ENCODE measurements at regions not wholly inside any gene's neighbourhood (a gene's known extent, or its start where the extent isn't known, plus 50 kb on each side); places are given as distances from the start of the nearest gene placed in this dataset.

DNA sequence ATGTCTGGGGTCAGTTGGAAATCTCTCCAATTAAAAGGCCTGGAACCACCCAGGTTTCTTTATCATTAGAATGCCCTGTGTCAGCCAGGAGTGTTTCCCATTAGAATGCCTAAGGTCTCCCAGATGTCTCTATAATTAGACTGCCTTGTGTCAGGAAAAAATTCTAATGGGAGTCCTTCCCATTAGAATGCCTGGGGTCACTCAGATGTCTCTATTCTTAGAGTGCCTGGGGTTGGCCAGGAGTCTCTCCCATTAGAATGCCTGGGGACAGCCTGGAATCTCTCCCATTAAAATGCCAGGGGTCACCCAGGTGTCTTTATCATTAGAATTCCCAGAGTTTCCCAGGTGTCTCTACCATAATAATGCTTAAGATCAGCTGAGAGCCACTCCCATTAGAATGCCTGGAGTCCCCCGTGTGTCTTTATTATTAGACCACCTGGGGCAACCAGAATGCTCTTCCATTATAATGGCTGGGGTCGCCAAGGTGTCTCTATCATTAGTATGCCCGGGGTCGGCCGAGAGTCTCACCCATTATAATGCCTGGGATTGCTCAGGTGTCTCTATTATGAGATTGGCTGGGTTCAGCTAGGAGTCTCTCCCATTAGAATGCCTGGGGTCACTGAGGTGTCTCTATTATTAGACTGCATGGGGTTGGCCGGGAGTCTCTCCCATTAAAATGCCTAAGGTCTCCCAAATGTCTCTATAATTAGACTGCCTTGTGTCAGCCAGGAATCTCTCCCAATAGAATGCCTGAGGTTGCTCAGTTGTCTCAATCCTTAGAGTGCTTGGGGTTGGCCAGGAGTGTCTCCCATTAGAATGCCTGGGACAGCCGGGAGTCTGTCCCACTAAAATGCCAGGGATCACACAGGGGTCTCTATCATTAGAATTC, 2254.6 kb downstream of the TP53TG3F start:
- TF ChIP-seq, protein P1, sequence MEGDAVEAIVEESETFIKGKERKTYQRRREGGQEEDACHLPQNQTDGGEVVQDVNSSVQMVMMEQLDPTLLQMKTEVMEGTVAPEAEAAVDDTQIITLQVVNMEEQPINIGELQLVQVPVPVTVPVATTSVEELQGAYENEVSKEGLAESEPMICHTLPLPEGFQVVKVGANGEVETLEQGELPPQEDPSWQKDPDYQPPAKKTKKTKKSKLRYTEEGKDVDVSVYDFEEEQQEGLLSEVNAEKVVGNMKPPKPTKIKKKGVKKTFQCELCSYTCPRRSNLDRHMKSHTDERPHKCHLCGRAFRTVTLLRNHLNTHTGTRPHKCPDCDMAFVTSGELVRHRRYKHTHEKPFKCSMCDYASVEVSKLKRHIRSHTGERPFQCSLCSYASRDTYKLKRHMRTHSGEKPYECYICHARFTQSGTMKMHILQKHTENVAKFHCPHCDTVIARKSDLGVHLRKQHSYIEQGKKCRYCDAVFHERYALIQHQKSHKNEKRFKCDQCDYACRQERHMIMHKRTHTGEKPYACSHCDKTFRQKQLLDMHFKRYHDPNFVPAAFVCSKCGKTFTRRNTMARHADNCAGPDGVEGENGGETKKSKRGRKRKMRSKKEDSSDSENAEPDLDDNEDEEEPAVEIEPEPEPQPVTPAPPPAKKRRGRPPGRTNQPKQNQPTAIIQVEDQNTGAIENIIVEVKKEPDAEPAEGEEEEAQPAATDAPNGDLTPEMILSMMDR (IDR thresholded peaks at IDR 0.05; ENCODE audit: low read depth, low read length, missing control alignments): no peak
- no peak overlapping the region for H3K4me3 ChIP-seq (ENCODE audit: low read depth, low read length)
- no peak for DNase-seq (ENCODE audit: low read depth)

DNA sequence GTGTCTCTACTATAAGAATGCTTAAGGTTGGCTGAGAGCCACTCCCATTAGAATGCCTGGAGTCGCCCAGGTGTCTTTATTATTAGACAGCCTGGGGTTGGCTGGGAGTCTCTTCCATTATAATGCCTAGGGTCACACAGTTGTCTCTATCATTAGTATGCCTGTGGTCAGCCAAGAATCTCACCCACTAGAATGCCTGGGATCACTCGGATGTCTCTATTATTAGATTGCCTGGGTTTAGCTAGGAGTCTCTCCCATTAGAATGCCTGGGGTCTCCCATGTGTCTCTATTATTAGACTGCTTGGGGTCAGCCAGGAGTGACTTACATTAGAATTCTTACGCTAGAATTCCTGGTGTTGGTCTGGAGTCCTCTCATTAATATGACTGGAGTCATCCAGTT, 2255.3 kb downstream of the TP53TG3F start:
- DNase-seq (ENCODE audit: low read depth): no peak
- H3K4me3 ChIP-seq (ENCODE audit: low read depth, low read length): no peak overlapping the region
- TF ChIP-seq, protein P1 (IDR thresholded peaks at IDR 0.05; ENCODE audit: low read depth, low read length, missing control alignments): no peak

DNA sequence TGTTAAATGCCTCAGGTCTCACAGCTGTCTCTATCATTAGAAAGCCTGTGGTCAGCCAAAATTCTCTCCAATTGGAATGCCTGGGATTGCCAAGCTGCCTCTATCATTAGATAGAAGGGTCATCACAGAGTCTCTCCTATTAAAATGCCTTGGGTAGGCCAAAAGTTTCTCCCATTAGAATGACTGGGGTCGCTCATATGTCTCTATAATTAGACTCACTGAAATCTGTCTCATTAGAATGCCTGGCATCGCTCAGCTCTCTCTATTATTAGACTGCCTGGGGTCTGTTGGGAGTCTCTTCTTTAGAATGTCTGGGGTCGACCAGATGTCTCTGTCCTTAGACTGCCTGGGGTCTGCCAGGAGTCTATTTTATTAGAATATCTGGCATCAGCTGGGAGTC, 2265.1 kb downstream of the TP53TG3F start:
- H3K4me3 ChIP-seq (ENCODE audit: low read depth, low read length): no peak overlapping the region
- no peak for DNase-seq (ENCODE audit: low read depth)
- TF ChIP-seq, protein P1 (IDR thresholded peaks at IDR 0.05; ENCODE audit: low read depth, low read length, missing control alignments): no peak

DNA sequence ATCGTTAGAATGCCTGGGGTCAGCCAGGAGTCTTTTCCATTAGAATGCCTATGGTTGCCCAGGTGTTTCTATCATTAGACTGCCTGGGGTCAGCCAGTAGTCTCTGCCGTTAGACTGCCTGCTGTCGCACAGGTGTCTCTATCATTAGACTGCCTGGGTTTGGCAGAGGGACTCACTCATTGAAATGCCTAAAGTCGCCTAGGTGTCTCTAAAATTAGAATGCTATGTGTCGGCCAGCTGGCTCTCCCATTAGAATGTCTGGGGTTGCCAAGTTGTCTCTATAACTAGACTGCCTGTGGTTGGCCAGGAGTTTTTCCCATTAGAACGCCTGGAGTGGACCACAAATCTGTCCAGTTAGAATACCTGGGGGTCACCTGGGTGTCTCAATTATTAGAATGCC, 2266.5 kb downstream of the TP53TG3F start:
- no peak for DNase-seq (ENCODE audit: low read depth)
- TF ChIP-seq, protein P1 (IDR thresholded peaks at IDR 0.05; ENCODE audit: low read depth, low read length, missing control alignments): no peak
- no peak overlapping the region for H3K4me3 ChIP-seq (ENCODE audit: low read depth, low read length)

DNA sequence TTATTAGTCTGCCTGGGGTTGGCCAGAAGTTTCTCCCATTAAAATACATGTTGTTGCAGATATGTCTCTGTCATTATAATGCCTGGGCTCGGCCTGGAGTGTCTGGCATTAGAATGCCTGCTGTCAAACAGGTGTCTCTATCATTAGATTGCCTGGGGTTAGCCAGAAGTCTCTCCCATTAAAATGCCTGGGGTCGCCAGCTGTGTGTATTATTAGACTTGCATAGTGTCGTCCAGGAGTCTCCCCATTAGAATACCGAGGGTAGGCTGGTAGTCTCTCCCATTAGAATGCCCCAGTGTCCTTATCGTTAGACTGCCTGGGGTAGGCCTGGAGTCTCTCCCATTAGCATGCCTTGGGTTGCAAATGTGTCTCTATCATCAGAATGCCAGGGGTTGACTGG, 2270.8 kb downstream of the TP53TG3F start:
- DNase-seq (ENCODE audit: low read depth): no peak
- H3K4me3 ChIP-seq (ENCODE audit: low read depth, low read length): no peak overlapping the region
- TF ChIP-seq, protein P1 (IDR thresholded peaks at IDR 0.05; ENCODE audit: low read depth, low read length, missing control alignments): no peak

DNA sequence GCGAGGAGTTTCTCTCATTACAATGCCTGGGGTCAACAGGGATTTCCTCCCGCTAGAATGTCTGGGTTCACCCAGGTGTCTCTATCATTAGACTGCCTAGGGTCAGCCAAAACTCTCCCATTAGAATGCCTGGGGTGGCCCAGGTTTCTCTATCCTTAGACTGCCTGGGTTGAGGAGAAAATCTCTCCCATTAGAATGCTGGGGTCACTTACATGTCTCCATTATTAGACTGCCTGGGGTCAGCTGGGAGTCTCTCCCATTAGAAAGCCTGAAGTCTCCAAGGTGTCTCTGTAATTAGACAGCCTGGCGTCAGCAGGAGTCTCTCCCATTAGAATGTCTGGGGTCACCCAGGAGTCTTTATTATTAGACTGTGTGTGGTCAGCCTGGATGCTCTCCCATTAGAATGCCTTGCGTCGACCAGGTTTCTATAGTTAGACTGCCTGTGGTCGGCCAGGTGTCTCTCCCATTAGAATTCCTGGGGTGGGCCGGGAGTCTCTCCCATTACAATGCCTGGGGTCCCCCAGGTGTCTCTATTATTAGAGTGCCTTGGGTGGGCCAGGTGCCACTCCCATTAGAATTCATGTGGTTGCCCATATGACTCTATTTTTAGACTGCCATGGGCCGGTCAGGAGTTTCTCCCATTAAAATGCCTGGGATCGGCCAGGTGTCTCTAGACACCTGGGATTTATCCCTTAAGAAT, 2272.1 kb downstream of the TP53TG3F start:
- no peak for DNase-seq (ENCODE audit: low read depth)
- H3K4me3 ChIP-seq (ENCODE audit: low read depth, low read length): no peak overlapping the region
- TF ChIP-seq, protein P1 (IDR thresholded peaks at IDR 0.05; ENCODE audit: low read depth, low read length, missing control alignments): no peak

Data from GM12864 (cell line).